H54 (cell line): ENCODE measurements at regions not wholly inside any gene's neighbourhood (a gene's known extent, or its start where the extent isn't known, plus 50 kb on each side); places are given as distances from the start of the nearest gene placed in this dataset.
A peak's percentile ranks its signal among the peaks of the same experiment; 100 is the strongest.

Experiments used
- DNase-seq: peaks from one replicate; pipeline ENCODE4 v3.0.0; 2011; ENCODE audit warnings: low spot score, mixed read lengths; ENCODE audit not compliant: insufficient read length
- FAIRE-seq: peaks from 3 replicates; lab custom pipeline; 2011; peaks lifted over from hg19 to GRCh38; lab: Jason Lieb, UNC
- POLR2A ChIP-seq: IDR thresholded peaks from 2 replicates; pipeline ENCODE4 v1.6.1; 2011; ENCODE audit warnings: low read depth, mild to moderate bottlenecking, low read length

DNA sequence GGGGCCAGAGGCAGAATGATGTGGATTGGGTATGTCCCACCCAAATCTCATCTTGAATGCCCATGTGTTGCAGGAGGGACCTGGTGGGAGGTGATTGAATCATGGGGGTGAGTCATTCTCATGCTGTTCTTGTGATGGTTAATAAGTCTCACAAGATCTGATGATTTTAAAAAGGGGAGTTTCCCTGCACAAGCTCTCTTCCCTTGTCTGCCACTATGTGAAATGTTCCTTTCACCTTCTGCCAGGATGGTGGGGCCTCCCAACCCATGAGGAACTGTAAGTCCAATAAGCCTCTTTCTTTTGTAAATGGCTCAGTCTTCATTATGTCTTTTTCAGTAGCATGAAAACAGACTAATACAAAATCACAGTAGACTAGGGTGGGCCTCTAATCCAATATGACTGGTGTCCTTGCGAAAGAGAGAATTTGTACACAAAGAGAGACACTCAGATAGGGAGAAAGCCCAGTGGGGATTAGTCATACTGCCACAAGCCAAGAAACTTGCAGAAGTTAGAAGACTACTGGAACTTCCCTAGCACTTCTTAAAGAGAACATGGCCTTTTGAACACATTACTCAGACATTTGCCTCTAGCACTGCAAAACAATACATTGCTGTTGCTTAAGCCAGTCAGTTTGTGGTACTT, 68.4 kb downstream of the ANXA1 start:
- no peak for TF ChIP-seq POLR2A
- DNase-seq, result no peak
- FAIRE-seq, result no peak

DNA sequence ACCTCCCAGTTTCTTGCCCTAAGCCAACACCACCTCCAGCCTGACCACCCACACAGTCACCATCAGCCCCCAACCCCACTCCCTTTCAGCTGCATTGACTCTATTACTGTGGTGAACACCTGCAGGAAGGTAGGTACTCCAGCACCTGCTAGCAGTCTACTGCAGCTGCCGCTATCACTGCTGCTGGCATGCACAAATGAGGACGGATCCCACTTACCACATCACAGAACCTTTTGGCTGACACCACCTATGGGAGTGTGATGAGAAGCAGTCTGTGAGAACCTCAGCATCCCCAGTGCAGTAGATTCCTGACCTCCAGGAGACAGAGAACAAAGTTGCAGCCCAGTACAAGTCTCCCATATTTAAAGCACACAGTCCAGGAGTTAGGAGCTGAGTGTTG, 71.9 kb downstream of the ANXA1 start:
- no peak for TF ChIP-seq POLR2A
- no peak for DNase-seq
- FAIRE-seq, result no peak

DNA sequence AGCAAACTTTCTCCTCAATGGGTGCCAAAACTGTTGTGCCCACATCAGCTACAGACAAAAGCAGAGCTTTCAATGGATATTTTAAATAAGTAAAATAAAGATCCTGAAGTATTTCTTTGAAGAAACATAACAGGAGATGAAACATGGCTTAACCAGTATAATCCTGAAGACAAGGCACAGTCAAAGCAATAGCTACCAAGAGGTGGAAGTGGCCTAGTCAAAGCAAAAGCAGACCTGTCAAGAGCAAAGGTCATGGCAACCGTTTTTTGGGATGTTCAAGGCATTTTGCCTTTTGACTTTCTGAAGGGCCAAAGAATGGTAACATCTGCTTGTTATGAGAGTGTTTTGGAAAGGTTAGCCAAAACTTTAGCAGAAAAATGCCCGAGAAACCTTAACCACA, 77.9 kb downstream of the ANXA1 start:
- DNase-seq (no peak), FAIRE-seq (no peak)

DNA sequence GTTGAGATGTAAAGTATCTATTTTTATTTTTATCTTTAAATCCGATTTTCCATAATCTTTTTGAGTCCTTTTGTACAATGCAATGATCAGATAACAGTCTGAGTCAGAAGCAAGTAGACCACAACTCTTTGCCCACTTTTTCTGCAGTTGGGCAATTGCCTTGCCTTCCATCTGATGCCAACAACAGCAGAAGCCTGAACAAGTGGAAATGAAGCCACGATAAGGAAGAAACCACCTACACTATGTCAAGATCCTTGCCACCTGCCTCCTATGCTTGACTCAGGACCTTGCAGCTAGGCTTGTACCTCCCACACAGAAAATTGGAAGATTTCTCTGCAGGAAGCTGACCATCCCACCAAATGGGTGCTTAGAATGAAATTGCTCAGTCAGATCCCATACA, 78.6 kb downstream of the ANXA1 start:
- TF ChIP-seq POLR2A, result no peak
- no peak for FAIRE-seq
- no peak for DNase-seq

More for the DNA sequence above, 77.9 kb downstream of the ANXA1 start:
- no peak for TF ChIP-seq POLR2A

DNA sequence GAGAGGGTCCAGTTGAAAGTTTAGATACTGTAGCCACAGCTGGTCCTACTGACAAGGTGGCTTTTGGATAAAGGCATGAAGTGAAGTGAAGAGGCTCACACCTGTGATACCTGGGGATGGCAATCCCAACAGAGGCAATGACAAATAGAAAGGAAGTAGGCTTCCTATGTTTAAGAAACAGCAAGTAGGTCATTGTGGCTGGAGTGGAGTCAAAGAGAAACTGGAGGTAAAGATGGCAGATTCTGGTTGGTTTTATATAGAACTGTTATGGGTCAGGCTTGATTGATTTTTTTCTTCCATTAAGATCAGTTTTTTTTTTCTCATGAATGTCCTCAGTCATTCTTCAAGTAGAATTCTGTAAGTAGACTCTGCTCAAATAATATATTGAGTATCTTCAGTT, 79.5 kb downstream of the ANXA1 start:
- DNase-seq, result no peak
- FAIRE-seq, result no peak
- no peak for TF ChIP-seq POLR2A

DNA sequence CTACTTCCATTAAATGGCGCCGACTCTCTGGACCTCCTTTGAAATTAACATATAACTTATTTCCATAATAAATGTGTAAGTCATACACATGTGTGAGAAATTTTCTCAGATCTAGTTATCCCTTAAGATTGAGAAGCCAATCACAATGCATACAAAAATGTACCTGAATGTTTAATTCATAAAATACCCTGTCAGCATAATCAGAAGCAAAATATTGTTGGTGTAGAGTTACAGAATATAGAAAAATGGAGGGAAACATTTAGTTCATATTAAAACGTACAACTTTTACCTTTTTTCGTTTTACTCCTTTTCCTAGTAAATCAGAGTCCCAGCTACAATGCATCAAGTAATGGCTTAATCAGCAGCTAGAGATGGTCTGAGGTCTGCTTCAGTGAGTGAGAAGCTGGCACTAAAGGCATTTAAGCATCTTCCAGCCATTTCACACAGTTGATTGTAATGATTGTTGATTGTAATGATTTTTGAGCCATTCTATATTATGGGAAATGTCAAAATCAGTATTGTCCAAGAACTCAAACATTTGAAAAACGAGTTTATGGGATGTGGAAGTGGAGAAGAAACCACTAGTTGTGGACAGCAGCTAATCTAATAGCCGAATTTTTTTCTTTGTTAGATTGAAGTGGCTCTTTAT, 81.8 kb downstream of the ANXA1 start:
- FAIRE-seq (peak; percentile 65), DNase-seq (no peak)
- TF ChIP-seq POLR2A, result no peak

DNA sequence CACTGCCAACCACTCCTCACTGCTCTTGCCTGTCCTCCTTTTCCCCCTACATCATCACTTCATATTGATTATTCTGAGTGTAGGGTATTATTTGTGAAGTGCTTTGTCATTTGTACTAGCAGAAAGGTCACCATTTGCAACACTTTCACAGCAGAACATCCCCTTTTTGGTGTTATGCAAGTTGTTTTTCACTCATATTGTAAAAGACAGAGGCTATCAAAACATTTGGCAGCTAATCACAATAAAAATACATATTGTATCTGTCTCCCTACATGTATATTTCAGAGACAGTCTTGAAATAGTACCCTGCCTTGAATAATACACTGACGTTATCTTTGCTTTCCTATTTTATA, 82.3 kb downstream of the ANXA1 start:
- FAIRE-seq (no peak), DNase-seq (no peak)
- TF ChIP-seq POLR2A, result no peak

DNA sequence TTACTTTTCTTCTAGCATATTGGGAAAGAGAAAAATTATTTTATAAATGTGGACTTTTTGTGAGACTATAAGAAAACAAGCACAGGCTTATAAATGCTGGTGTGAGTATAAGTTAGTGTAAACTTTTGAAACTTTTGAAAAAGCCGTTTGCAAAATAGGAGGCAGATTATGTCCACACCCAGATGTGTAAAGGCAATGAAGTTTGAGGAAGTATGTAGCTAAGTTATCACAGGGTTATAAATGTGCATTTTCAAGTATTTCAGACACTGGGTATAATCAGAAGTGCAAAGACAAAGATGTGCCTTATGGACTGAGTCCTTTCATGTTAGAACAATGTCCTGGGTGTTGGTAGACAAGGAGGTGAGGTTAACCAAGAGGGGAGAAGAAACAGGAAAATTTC, 85.5 kb downstream of the ANXA1 start:
- FAIRE-seq (no peak), DNase-seq (no peak)
- TF ChIP-seq POLR2A, result no peak

DNA sequence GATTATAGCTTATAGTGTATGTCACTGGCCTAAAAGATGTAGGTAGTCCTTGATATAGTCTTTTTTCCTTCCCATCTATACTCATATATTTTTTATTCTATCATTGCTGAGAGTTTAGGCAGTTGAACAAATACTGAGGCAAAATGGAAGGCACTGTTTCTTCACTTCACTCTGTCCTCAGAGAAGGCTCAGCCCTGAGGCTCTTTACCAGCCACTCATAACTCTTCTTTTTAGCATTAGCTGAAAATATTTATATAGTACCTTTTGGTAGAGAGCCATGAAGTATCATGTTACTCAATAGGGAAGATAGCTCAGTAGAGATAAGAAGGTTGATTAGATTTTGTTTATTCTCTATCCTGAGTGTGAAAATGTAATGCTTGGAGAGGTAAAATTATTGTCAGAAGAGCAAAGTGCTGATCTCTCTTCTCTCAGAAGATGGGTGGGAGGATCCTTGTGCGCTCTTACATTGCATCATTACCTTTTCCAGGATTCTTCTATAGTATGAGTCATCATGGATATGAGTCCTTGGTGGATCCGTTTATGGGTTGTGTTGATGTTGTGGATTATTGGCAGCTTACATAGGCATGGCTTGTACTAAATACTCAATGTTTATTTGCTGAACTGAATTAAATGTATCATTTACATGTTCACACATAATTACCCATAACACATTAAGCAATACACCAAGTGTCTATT, 88.1 kb downstream of the ANXA1 start:
- no peak for TF ChIP-seq POLR2A
- DNase-seq, result no peak
- no peak for FAIRE-seq

DNA sequence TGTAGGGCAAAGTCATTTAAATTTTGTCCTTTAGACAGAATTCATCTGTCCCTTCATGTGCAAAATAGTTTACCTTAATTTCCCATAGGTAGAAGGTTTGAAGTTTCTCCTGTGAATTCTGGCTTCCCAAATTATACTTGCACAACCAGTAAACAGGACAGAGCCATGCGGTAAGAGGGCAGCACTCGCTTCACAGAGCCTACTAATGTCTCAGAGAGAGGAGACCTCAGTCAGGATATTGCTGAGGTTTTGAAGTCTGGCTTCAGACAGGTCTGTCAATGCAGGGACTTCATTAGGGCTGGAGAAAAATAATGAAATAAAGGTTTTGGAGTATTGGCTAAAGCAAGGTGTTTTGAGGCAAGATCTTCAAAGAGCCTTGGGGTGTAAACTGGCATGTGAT, 91.4 kb downstream of the ANXA1 start:
- FAIRE-seq (no peak), DNase-seq (no peak)
- no peak for TF ChIP-seq POLR2A

DNA sequence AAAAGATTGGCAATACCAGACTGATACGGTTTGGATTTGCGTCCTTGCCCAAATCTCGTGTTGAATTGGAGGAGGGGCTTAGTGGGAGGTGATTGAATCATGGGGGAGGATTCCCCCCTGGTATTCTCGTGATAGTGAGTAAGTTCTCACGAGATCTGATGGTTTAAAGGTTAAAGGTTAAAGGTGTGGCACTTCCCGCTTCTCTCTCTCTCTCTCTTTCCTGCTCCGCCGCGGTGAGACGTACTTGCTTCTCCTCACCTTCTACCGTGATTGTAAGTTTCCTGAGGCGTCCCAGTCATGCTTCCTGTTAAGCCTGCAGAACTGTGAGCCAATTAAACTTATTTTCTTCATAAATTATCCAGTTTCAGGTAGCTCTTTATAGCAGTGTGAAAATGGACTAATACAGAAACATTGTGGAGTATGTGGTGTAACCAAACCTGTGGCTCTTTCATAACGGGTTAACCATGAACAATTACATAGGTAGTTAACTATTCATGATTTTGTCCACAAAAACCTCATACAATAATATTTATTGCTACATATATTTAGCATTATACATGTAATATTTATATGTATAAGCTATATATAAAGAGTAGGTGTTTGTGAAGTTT, 107.5 kb downstream of the ANXA1 start:
- TF ChIP-seq POLR2A, result no peak
- FAIRE-seq (no peak), DNase-seq (no peak)

DNA sequence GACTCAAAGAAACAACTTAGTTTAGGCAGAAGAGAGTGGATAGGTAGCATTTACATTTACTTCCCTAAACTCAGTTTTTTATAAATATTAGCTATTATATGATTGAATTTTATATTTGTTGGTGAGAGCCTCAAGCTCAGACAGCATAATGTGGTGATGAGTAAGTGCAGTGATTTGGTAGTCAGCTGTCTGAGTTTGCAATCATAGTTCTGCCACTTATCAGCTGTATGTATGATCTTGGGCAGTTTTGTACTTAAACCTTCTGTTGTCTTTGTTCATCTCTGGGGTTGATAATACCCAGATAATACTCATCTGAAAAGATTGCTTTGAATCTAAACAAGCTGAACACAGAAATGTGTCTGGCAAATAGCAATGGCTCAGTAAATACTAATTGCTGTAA, 108.8 kb downstream of the ANXA1 start:
- no peak for TF ChIP-seq POLR2A
- FAIRE-seq, result peak; percentile 33

DNA sequence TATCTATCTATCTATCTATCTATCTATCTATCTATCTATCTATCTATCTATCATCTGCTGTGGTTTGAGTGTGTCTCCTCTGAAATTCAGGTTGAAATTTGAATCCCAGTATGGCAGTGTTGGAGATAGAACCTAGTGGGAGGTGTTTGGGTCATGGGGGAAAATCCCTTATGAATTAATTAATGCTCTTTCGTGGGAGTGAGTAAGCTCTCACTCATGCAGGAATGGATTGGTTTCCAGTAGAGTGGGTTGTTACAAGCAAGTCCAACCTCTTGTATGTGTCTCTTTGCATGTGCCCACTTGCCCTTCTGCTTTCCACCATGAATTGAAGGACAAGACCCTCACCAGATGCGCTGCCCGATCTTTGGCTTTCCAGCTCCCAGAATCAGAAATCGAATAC, 113.0 kb downstream of the ANXA1 start:
- no peak for TF ChIP-seq POLR2A
- FAIRE-seq, result no peak
- DNase-seq, result no peak

More for the DNA sequence above, 108.8 kb downstream of the ANXA1 start:
- no peak for DNase-seq

DNA sequence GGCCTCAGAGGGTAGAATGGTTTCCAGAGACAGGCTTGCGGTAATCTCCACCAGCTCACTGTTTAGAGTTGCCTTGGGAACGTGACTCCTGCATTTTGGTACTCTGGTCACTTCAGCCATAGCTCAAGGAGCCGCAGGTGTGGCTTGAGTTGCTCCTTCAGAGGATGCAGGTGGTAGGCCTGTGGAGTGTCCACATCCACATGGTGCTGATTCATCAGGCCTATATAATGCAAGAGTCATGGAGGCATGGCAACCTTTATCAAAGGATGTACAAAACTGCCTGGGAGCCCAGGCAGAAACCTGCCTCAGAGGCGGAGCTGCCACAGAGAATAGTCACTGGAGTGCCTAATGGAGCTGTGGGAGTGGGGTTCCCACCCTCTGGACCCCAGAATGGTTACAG, 114.2 kb downstream of the ANXA1 start:
- no peak for TF ChIP-seq POLR2A
- FAIRE-seq (no peak), DNase-seq (no peak)
